Astrocyte (in vitro differentiated cells and primary cell): ENCODE measurements at regions not wholly inside any gene's neighbourhood (a gene's known extent, or its start where the extent isn't known, plus 50 kb on each side); places are given as distances from the start of the nearest gene placed in this dataset.
A peak's percentile ranks its signal among the peaks of the same experiment; 100 is the strongest.

Experiments
- DNase-seq: peaks from one replicate; pipeline ENCODE4 v3.0.0-alpha.2; 2010; ENCODE audit warnings: low read depth
- FAIRE-seq: peaks from 2 replicates; lab custom pipeline; 2011; peaks lifted over from hg19 to GRCh38; lab: Jason Lieb, UNC
- H2AFZ ChIP-seq: 2 replicates; pipeline ENCODE4 v1.6.0; 2012; ENCODE audit warnings: low read depth, low read length, inconsistent platforms
- H3K27ac ChIP-seq: 2 replicates; pipeline ENCODE4 v1.5.1; 2011; ENCODE audit warnings: low read depth, low read length, inconsistent platforms
- H3K27me3 ChIP-seq: 2 replicates; pipeline ENCODE4 v1.6.0; 2011; ENCODE audit warnings: low read length, inconsistent platforms; ENCODE audit not compliant: insufficient read depth
- H3K36me3 ChIP-seq: 2 replicates; pipeline ENCODE4 v1.5.1; 2011; ENCODE audit warnings: low read length, inconsistent platforms; ENCODE audit not compliant: insufficient read depth
- H3K4me1 ChIP-seq: 2 replicates; pipeline ENCODE4 v1.5.1; 2011; ENCODE audit warnings: low read length, inconsistent platforms; ENCODE audit not compliant: insufficient read depth
- H3K4me2 ChIP-seq: 2 replicates; pipeline ENCODE4 v1.6.0; 2012; ENCODE audit warnings: low read length, inconsistent platforms
- H3K4me3 ChIP-seq: 2 replicates; pipeline ENCODE4 v1.5.1; 2011; ENCODE audit warnings: low read depth, mild to moderate bottlenecking, low read length, inconsistent platforms; ENCODE audit not compliant: insufficient read depth
- H3K79me2 ChIP-seq: 2 replicates; pipeline ENCODE4 v1.6.0; 2012; ENCODE audit warnings: mild to moderate bottlenecking, low read length, inconsistent platforms; ENCODE audit not compliant: insufficient read depth
- H3K9ac ChIP-seq: 2 replicates; pipeline ENCODE4 v1.6.0; 2012; ENCODE audit warnings: mild to moderate bottlenecking, low read length, inconsistent platforms
- H3K9me3 ChIP-seq: 2 replicates; pipeline ENCODE4 v1.5.1; 2012; ENCODE audit warnings: low read depth, mild to moderate bottlenecking, low read length, inconsistent platforms; ENCODE audit not compliant: insufficient read depth
- H4K20me1 ChIP-seq: 2 replicates; pipeline ENCODE4 v1.6.0; 2012; ENCODE audit warnings: low read length, inconsistent platforms; ENCODE audit not compliant: insufficient read depth
- H3K27ac Mint-ChIP-seq: one replicate; pipeline ENCODE4 v1.8.0; 2021; ENCODE audit warnings: mild to moderate bottlenecking, mixed read lengths; ENCODE audit not compliant: unreplicated experiment
- H3K27me3 Mint-ChIP-seq: one replicate; pipeline ENCODE4 v1.8.0; 2021; ENCODE audit warnings: low read depth, mixed read lengths; ENCODE audit not compliant: unreplicated experiment
- H3K36me3 Mint-ChIP-seq: one replicate; pipeline ENCODE4 v1.8.0; 2021; ENCODE audit warnings: low read depth, mixed read lengths; ENCODE audit not compliant: unreplicated experiment
- H3K4me1 Mint-ChIP-seq: one replicate; pipeline ENCODE4 v1.8.0; 2021; ENCODE audit warnings: low read depth, mixed read lengths; ENCODE audit not compliant: unreplicated experiment
- H3K4me3 Mint-ChIP-seq: one replicate; pipeline ENCODE4 v1.8.0; 2021; ENCODE audit warnings: mild to moderate bottlenecking, moderate library complexity, mixed read lengths; ENCODE audit not compliant: unreplicated experiment
- H3K9me3 Mint-ChIP-seq: one replicate; pipeline ENCODE4 v1.8.0; 2021; ENCODE audit warnings: mild to moderate bottlenecking, mixed read lengths; ENCODE audit not compliant: unreplicated experiment
- EZH2 ChIP-seq: IDR thresholded peaks from 2 replicates; pipeline ENCODE4 v1.6.1; 2012; ENCODE audit warnings: mild to moderate bottlenecking, low read length, inconsistent platforms; ENCODE audit not compliant: insufficient read depth
- TF ChIP-seq, protein P1 (sequence below): IDR thresholded peaks from 2 replicates; pipeline ENCODE4 v1.5.1; 2011; ENCODE audit warnings: low read depth, mild to moderate bottlenecking, inconsistent platforms, low read length, moderate library complexity; ENCODE audit not compliant: insufficient read depth

DNA sequence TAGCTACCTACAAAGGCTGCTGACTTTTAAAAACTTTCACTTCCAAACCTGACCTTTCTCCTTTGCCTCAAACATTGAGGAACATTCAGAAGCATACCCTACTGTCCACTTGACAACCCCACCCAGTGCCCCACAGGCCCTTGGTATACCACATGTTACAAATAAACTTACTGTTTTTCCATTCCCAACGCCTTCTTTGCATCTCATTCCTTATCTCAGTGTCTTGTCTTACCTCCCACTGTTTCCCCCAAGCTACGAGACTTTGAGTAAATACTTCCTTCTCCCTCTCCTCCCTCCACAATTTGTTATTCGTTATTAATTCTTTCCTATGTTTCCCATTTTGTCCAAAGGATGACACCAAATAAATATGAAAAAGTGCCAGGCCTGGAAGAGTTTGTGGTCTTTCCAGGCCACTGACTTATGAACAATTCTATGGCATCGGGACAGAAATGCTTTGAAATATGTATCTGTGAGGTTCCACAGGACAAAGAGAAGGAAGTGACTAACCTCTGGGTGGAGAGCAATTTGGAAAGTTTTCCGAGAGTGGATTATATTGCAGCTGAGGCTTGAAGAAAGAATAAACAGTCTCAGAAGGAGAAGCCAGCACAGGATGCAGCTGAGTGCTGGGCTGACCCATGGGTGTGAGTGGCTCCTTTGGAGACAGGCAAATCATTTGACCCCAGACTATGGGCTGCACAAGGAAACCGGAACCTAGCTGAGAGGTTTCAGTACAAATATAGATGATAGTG is 409.0 kb downstream of the LPIN1 start:
- Mint-ChIP-seq H3K36me3 (no peaks in the 10 kb centered on the region), H3K27ac (no peak overlapping the region), H3K27me3 (no peaks in the 10 kb centered on the region), H3K4me3 (no peak overlapping the region), H3K9me3 (no peaks in the 10 kb centered on the region), H3K4me1 (peaks cover 17% of the 10 kb centered on the region)
- peaks cover 14% of the 10 kb centered on the region for H3K4me1 ChIP-seq
- H4K20me1 ChIP-seq: no peaks in the 10 kb centered on the region
- H3K9me3 ChIP-seq: no peaks in the 10 kb centered on the region
- H3K79me2 ChIP-seq: no peaks in the 10 kb centered on the region
- no peak overlapping the region for H2AFZ ChIP-seq
- H3K4me2 ChIP-seq: peak overlapping the region; percentile 58
- H3K9ac ChIP-seq: no peak overlapping the region
- DNase-seq (peak; percentile 87), FAIRE-seq (peak; percentile 63)
- no peak overlapping the region for H3K27ac ChIP-seq
- TF ChIP-seq EZH2: no peak
- TF ChIP-seq, protein P1, sequence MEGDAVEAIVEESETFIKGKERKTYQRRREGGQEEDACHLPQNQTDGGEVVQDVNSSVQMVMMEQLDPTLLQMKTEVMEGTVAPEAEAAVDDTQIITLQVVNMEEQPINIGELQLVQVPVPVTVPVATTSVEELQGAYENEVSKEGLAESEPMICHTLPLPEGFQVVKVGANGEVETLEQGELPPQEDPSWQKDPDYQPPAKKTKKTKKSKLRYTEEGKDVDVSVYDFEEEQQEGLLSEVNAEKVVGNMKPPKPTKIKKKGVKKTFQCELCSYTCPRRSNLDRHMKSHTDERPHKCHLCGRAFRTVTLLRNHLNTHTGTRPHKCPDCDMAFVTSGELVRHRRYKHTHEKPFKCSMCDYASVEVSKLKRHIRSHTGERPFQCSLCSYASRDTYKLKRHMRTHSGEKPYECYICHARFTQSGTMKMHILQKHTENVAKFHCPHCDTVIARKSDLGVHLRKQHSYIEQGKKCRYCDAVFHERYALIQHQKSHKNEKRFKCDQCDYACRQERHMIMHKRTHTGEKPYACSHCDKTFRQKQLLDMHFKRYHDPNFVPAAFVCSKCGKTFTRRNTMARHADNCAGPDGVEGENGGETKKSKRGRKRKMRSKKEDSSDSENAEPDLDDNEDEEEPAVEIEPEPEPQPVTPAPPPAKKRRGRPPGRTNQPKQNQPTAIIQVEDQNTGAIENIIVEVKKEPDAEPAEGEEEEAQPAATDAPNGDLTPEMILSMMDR: no peak
- H3K36me3 ChIP-seq: no peaks in the 10 kb centered on the region
- no peaks in the 10 kb centered on the region for H3K27me3 ChIP-seq
- no peak overlapping the region for H3K4me3 ChIP-seq

DNA sequence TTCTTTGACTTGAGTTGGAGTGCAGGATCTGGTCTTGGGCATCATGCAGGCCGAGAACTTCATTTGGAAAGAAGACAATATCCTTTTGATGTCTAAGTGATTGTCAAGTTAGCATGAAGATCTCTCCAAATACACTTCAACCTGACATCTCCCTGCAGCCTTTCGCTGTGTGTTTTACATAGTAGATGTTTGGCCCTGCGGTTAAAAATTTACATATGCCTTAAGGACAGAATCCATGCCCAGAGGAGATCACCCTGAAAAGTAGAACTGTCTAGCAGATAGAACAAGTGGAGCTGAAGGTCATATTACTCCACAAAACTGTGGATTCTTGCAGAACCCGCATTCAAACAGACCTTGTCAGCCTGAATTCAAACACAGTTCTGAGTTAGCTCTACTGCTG is 409.9 kb downstream of the LPIN1 start:
- Histone ChIP-seq H3K4me3 (no peak overlapping the region), H3K36me3 (no peaks in the 10 kb centered on the region), H3K9me3 (no peaks in the 10 kb centered on the region), H3K4me2 (peak overlapping the region; percentile 58), H3K4me1 (peaks cover 14% of the 10 kb centered on the region), H3K9ac (no peak overlapping the region), H3K27ac (no peak overlapping the region), H2AFZ (no peak overlapping the region), H3K79me2 (no peaks in the 10 kb centered on the region), H3K27me3 (no peaks in the 10 kb centered on the region), H4K20me1 (no peaks in the 10 kb centered on the region)
- TF ChIP-seq EZH2: no peak
- TF ChIP-seq, protein P1: no peak
- H3K4me3 Mint-ChIP-seq: no peak overlapping the region
- no peak for FAIRE-seq
- no peak overlapping the region for H3K27ac Mint-ChIP-seq
- H3K36me3 Mint-ChIP-seq: no peaks in the 10 kb centered on the region
- H3K9me3 Mint-ChIP-seq: no peaks in the 10 kb centered on the region
- no peak for DNase-seq
- peaks cover 17% of the 10 kb centered on the region for H3K4me1 Mint-ChIP-seq
- H3K27me3 Mint-ChIP-seq: peaks cover 1% of the 10 kb centered on the region

DNA sequence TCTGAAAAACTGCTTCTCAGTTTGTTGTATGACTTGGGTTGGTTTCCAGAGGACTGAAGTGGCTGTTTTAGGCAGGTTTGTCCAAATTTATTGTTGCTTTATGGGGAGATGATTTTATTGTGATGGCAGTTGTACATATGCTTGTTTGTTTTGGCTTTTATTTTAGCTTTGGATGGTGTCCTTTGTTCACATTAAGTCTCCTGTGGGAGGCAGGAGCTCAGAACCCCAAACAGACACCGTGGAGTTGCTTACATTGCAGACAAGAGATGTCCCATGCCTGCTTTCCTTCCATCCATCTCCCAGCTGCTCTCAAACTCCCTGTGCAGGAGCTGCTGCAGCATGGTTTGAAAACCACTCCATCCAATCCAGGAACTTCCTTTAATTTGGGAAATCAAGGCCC is 414.7 kb downstream of the LPIN1 start:
- Histone ChIP-seq H2AFZ (no peak overlapping the region), H3K27ac (no peak overlapping the region), H3K4me2 (no peak overlapping the region), H3K9ac (no peak overlapping the region), H4K20me1 (no peaks in the 10 kb centered on the region), H3K9me3 (no peaks in the 10 kb centered on the region), H3K27me3 (no peaks in the 10 kb centered on the region), H3K4me1 (peaks cover 4% of the 10 kb centered on the region), H3K4me3 (no peak overlapping the region), H3K36me3 (no peaks in the 10 kb centered on the region), H3K79me2 (no peaks in the 10 kb centered on the region)
- Mint-ChIP-seq H3K36me3 (no peaks in the 10 kb centered on the region), H3K4me3 (no peak overlapping the region), H3K27me3 (peaks cover 15% of the 10 kb centered on the region), H3K9me3 (peaks cover 2% of the 10 kb centered on the region), H3K4me1 (peaks cover 7% of the 10 kb centered on the region), H3K27ac (no peak overlapping the region)
- TF ChIP-seq EZH2: no peak
- TF ChIP-seq, protein P1: no peak
- FAIRE-seq (no peak), DNase-seq (no peak)
